GM21529 (cell line): ENCODE measurements at regions not wholly inside any gene's neighbourhood (a gene's known extent, or its start where the extent isn't known, plus 50 kb on each side); places are given as distances from the start of the nearest gene placed in this dataset.
"Not testable (repeated sequence)": the region's sequence is repeated elsewhere in the genome, so short reads cannot be mapped to it uniquely, and the experiment has no call there.

ENCODE experiments used
- ATAC-seq: cut with Tn5 transposase; IDR thresholded peaks from one replicate; pipeline ENCODE4 v1.9.1; 2021; ENCODE audit not compliant: unreplicated experiment

- no peak for ATAC-seq
Measured at GRCh38 chrX:78603908-78604307, 55.2 kb downstream of the RTL3 start.

GRCh38 chrX:78595901-78596502 lies 63.1 kb downstream of the RTL3 start:
- no peak for ATAC-seq

GRCh38 chrX:78593701-78594100 lies 65.4 kb downstream of the RTL3 start:
- ATAC-seq: no peak

- no peak for ATAC-seq
Measured at GRCh38 chrX:78592030-78592429, 67.1 kb downstream of the RTL3 start.

GRCh38 chrX:78574306-78574705 lies 84.8 kb downstream of the RTL3 start:
- no peak for ATAC-seq

- ATAC-seq: no peak
Measured at GRCh38 chrX:78573630-78574029, 85.5 kb downstream of the RTL3 start.

GRCh38 chrX:78571849-78572248 lies 87.3 kb downstream of the RTL3 start:
- no peak for ATAC-seq

- no peak for ATAC-seq
Measured at GRCh38 chrX:78555401-78555980, 103.6 kb downstream of the RTL3 start.

GRCh38 chrX:78552628-78553027 lies 106.5 kb downstream of the RTL3 start:
- ATAC-seq: not testable (repeated sequence)

GRCh38 chrX:78548012-78548411 lies 111.1 kb downstream of the RTL3 start:
- ATAC-seq: no peak

GRCh38 chrX:78545233-78545632 lies 113.9 kb downstream of the RTL3 start:
- no peak for ATAC-seq

GRCh38 chrX:78543281-78543680 lies 115.8 kb downstream of the RTL3 start:
- no peak for ATAC-seq

GRCh38 chrX:78540171-78540570 lies 119.0 kb downstream of the RTL3 start:
- ATAC-seq: no peak

GRCh38 chrX:78534221-78534620 lies 124.9 kb downstream of the RTL3 start:
- ATAC-seq: no peak

GRCh38 chrX:78532363-78532762 lies 126.8 kb downstream of the RTL3 start:
- ATAC-seq: no peak

- ATAC-seq: no peak
Measured at GRCh38 chrX:78527818-78528217, 131.3 kb downstream of the RTL3 start.

GRCh38 chrX:78527263-78527662 lies 131.9 kb downstream of the RTL3 start:
- no peak for ATAC-seq

GRCh38 chrX:78522601-78523000 lies 136.5 kb downstream of the RTL3 start:
- ATAC-seq: no peak

- peak; percentile 88 for ATAC-seq
Measured at GRCh38 chrX:78517124-78517523, 142.0 kb downstream of the RTL3 start.

GRCh38 chrX:78514852-78515251 lies 144.3 kb downstream of the RTL3 start:
- no peak for ATAC-seq

- no peak for ATAC-seq
Measured at GRCh38 chrX:78513971-78514738, 145.0 kb downstream of the RTL3 start.

GRCh38 chrX:78506248-78506647 lies 152.9 kb downstream of the RTL3 start:
- no peak for ATAC-seq
